AG09309 (cell line): ENCODE measurements at regions not wholly inside any gene's neighbourhood (a gene's known extent, or its start where the extent isn't known, plus 50 kb on each side); places are given as distances from the start of the nearest gene placed in this dataset.

ENCODE experiments used
- DNase-seq: peaks from one replicate; pipeline ENCODE4 v3.0.0-alpha.2; 2010; ENCODE audit warnings: low read depth
- H3K4me3 ChIP-seq: 2 replicates; pipeline ENCODE4 v1.5.1; 2011; ENCODE audit warnings: mild to moderate bottlenecking, low read depth, low read length, moderate library complexity; ENCODE audit not compliant: control insufficient read depth
- TF ChIP-seq, protein P1 (sequence below): IDR thresholded peaks from 2 replicates; pipeline ENCODE4 v1.5.1; 2011; ENCODE audit warnings: mild to moderate bottlenecking, low read depth, low read length, inconsistent platforms; ENCODE audit not compliant: insufficient read depth, control insufficient read depth; ENCODE audit errors: missing control alignments

- TF ChIP-seq, protein P1, sequence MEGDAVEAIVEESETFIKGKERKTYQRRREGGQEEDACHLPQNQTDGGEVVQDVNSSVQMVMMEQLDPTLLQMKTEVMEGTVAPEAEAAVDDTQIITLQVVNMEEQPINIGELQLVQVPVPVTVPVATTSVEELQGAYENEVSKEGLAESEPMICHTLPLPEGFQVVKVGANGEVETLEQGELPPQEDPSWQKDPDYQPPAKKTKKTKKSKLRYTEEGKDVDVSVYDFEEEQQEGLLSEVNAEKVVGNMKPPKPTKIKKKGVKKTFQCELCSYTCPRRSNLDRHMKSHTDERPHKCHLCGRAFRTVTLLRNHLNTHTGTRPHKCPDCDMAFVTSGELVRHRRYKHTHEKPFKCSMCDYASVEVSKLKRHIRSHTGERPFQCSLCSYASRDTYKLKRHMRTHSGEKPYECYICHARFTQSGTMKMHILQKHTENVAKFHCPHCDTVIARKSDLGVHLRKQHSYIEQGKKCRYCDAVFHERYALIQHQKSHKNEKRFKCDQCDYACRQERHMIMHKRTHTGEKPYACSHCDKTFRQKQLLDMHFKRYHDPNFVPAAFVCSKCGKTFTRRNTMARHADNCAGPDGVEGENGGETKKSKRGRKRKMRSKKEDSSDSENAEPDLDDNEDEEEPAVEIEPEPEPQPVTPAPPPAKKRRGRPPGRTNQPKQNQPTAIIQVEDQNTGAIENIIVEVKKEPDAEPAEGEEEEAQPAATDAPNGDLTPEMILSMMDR, result no peak
- no peak for DNase-seq
Observed at GRCh38 chr7:31258391-31258790, 82.1 kb downstream of the NEUROD6 start.

DNA sequence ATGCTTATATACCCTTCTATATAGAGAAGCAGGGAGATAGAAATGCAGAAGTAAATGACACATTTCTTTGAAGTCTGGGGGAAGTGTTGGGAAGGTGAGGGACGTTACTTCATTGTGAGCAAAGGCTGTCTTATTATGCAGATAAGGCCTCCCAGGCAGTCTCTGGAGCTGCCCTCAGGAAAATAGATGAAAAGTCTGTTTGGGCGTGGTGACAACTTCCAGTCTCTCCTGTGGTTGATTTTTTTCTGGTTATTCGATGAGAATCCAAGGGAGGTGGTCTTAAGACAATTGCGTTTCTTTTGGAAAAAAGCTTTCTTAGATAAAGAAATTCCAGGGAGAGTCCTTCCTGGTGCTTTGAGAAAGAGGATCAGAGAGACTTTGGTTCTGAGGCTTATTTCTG, 84.0 kb downstream of the NEUROD6 start:
- TF ChIP-seq, protein P1, result no peak
- H3K4me3 ChIP-seq, result no peak overlapping the region
- DNase-seq, result no peak

More at GRCh38 chr7:31258391-31258790, 82.1 kb downstream of the NEUROD6 start:
- no peak overlapping the region for H3K4me3 ChIP-seq

DNA sequence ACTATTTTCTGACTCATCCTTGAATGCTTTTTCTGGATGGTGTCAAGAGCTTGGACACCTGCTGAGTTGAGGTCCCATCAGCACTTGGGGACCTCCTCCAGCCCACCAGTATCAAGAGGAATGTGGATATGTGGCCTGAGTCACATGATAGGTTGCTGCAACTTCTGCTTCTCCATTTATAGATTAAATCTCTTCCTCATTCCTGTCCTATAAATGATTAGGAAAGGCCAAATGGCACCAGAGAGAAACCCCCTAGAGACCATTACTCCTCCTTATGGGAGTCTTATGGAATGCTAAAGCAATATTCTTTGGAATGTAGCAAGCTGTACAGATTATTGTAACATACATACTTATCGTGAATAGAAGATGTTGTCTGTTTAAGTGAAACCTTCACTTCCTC, 85.6 kb downstream of the NEUROD6 start:
- TF ChIP-seq, protein P1, result no peak
- no peak overlapping the region for H3K4me3 ChIP-seq
- DNase-seq, result no peak

DNA sequence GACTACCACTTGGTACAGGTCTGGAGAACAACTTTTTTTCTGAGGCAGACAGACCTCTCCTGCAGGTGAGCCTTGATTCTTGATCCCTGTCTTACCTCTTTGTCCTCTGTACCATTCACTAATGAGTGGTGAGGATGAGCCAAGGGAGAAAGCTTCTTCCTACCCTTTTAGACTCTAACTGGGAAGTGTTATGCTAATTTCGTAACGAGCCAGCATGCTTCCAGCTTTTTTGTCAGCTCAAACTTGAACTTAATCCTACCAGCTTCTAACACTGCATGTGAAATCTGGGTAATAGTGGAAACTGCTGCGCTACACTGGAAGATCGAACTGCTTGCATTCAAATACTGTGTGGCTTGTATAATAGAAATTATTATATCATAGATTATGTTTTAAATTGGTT, 87.0 kb downstream of the NEUROD6 start:
- no peak overlapping the region for H3K4me3 ChIP-seq
- TF ChIP-seq, protein P1, result no peak
- no peak for DNase-seq

GRCh38 chr7:31251441-31251840, 89.1 kb downstream of the NEUROD6 start:
- no peak for DNase-seq
- TF ChIP-seq, protein P1, result no peak
- H3K4me3 ChIP-seq, result no peak overlapping the region

DNA sequence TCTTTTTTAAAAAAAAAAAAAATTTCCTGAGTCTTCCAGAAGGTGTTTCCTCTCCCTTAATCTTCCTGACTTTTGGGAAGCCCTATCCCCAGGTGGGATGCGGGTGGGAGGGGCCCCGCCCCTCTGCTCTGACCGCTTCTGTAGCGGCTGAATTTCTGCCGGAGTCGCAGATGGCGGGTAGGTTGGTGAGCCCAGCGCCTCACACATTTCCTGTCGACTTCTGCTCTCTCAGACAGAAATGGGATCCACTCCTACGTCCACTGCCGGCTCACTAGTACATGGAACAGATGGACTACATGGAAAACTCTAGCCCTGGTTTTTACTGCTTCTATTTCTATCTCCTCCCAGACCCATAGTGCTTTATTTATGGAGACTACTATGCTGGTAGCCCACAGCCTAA, 90.9 kb downstream of the NEUROD6 start:
- no peak overlapping the region for H3K4me3 ChIP-seq
- TF ChIP-seq, protein P1, result no peak
- no peak for DNase-seq

DNA sequence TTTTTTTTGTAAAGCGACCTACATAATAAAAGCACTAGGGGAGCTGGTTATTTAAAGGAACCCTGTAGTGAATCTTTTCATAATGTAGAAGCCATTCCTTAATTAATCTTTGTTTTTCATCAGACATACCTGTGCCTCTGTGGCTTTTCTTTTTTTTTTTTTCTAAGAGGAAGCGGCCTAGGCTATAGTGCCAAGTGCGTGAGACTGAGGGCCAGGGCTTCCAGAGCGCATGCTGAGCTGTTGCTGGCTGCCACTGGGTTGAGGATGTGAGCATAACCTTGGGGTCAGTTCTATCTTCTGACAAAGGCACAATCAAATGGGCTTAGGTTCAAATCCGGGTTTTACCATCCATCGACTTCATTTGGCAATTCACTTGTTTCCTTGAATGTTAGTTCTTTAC, 103.7 kb downstream of the NEUROD6 start:
- TF ChIP-seq, protein P1, result no peak
- DNase-seq, result no peak
- H3K4me3 ChIP-seq, result no peak overlapping the region
